AG04449 (cell line): ENCODE measurements at regions not wholly inside any gene's neighbourhood (a gene's known extent, or its start where the extent isn't known, plus 50 kb on each side); places are given as distances from the start of the nearest gene placed in this dataset.

ENCODE experiments used
- CTCF ChIA-PET: fragments of 350-600 bp; formaldehyde crosslinking; extraction: SDS; loops from one replicate; lab custom pipeline; 2021; ENCODE audit warnings: antibody characterized with exemption; lab: Yijun Ruan, JAX
- POLR2A ChIA-PET: fragments of 400-600, 350-600 bp; formaldehyde crosslinking; extraction: SDS; loops from one replicate; lab custom pipeline; 2020; ENCODE audit warnings: antibody characterized with exemption, inconsistent platforms; lab: Yijun Ruan, JAX
- DNase-seq: peaks from one replicate; pipeline ENCODE4 v3.0.0-alpha.2; 2010; ENCODE audit warnings: low read depth, low spot score
- H3K4me3 ChIP-seq: 2 replicates; pipeline ENCODE4 v1.5.1; 2011; ENCODE audit warnings: low read depth, mild to moderate bottlenecking, control low read depth, low read length
- TF ChIP-seq, protein P1 (sequence below): IDR thresholded peaks from one replicate; pipeline ENCODE4 v1.5.1; 2011; ENCODE audit warnings: mild to moderate bottlenecking, moderate library complexity, low read length, control low read depth, inconsistent platforms; ENCODE audit not compliant: insufficient read depth; ENCODE audit errors: missing control alignments

DNA sequence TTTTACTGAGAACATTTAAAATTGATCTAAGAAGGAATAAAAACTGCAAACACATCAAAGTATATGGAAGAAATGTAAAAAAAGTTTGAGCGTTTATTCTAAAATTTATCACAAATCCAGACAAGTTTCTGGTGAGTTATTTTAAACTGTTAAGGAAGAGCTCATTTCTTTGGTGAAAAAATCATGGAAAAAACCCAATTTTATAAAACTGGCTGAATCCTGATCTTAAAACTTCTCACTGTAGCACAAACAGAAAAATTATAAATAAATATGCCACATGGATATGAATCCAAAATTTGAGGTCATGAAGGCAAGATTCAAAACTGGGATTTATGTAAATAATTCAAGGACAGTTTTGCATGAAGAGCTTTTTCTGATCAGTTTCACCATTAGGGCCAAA lies 205.1 kb upstream of the RGMA start:
- no peak overlapping the region for H3K4me3 ChIP-seq
- TF ChIP-seq, protein P1, sequence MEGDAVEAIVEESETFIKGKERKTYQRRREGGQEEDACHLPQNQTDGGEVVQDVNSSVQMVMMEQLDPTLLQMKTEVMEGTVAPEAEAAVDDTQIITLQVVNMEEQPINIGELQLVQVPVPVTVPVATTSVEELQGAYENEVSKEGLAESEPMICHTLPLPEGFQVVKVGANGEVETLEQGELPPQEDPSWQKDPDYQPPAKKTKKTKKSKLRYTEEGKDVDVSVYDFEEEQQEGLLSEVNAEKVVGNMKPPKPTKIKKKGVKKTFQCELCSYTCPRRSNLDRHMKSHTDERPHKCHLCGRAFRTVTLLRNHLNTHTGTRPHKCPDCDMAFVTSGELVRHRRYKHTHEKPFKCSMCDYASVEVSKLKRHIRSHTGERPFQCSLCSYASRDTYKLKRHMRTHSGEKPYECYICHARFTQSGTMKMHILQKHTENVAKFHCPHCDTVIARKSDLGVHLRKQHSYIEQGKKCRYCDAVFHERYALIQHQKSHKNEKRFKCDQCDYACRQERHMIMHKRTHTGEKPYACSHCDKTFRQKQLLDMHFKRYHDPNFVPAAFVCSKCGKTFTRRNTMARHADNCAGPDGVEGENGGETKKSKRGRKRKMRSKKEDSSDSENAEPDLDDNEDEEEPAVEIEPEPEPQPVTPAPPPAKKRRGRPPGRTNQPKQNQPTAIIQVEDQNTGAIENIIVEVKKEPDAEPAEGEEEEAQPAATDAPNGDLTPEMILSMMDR: no peak
- DNase-seq: no peak
- POLR2A ChIA-PET: no interaction called here
- CTCF ChIA-PET: no interaction called here

DNA sequence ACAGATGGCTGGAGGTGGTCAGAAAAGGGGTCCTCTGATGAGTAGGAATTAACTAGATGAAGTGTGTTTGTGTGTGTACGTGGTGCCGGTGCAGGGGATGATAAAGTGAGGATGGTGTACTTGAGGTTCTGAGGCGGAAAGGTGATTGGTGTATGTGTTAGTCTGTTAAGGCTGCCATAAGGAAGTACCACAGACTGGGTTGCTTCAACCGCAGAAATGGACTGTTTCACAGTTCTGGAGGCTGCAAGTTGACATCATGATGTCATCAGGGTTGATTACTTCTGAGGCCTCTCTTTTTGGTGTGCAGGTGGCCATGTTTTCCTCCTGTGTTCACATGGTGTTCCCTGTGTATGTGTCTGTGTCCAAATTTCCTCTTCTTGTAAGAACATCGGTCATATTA lies 202.4 kb upstream of the RGMA start:
- TF ChIP-seq, protein P1: no peak
- DNase-seq: no peak
- H3K4me3 ChIP-seq: no peak overlapping the region
- ChIA-PET CTCF (no interaction called here), POLR2A (no interaction called here)

DNA sequence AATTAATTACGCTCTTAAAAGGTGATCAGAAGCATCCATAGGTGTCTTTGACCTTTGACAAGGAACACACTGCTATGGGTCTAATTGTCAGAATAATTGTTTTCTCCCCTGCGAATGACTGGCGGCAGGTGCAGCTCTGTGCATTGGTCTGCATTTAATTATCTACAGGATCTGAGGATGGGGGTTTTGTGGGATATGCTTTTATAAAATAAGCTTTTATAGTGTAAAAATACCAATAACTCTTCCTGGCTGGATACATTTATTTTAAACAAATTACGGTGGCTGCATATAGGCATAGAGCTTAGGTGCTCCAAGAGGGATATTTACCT lies 201.6 kb upstream of the RGMA start:
- ChIA-PET POLR2A (no interaction called here), CTCF (no interaction called here)
- no peak overlapping the region for H3K4me3 ChIP-seq
- DNase-seq: no peak
- TF ChIP-seq, protein P1: no peak

DNA sequence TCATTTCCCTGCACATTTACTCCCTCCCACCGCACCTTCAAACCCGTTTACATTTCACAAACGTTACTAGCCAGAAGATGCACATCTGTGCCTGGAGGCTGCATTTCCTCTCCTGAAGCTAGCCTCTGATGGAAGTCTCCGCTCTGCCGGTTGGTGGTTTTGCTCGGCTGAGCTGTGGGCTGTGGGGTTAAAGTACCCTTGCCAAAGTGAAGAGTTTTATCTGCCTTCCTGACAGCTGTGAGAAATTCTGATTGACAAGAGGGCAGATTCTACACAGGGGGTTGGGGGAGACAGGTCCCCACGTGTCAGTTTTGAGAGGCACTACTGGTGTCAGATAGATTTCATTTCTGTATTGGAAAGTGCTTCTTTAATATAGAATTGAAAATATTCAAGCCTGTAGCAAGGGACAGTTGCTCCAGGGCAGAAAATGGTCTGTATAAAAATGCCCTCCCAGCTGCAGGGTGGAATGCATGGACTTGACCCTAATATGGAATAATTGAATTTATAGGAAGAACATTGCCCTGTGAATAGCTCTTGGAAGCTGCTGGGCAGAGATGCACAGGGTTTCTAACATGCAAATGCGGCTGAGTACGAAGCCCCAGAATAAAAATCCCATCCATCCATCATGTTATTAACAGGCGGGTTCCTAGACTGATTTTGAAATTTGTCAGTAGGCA lies 201.1 kb upstream of the RGMA start:
- TF ChIP-seq, protein P1: no peak
- DNase-seq: no peak
- CTCF ChIA-PET: no interaction called here
- POLR2A ChIA-PET: no interaction called here
- no peak overlapping the region for H3K4me3 ChIP-seq

DNA sequence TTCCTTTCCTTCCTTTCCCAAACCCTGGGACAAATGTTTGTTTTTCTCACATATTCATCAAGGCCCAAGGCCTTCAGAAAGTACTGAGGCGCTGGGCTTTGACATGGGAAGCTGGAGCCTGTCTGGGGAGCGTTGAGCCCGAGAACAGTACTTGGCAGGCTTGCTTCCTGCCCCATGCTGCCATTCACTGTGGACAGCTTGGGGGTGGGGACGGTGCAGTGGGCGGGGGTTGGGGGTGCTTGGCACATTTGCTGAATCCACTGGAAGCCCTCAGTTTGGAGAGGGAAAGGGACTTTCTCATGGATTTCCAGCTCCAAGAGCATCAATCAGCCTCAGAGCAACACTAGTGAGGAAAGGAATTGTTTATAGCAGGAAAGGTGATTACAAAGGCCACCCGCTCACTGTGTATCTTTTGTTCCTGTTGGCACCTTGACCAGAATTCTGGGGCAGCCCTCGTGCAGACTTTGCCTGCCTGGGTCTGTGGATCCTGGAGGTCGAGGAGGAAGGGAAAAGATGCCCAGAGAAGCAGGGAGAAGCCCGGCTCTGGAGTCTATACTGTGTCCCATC lies 199.8 kb upstream of the RGMA start:
- POLR2A ChIA-PET: no interaction called here

DNA sequence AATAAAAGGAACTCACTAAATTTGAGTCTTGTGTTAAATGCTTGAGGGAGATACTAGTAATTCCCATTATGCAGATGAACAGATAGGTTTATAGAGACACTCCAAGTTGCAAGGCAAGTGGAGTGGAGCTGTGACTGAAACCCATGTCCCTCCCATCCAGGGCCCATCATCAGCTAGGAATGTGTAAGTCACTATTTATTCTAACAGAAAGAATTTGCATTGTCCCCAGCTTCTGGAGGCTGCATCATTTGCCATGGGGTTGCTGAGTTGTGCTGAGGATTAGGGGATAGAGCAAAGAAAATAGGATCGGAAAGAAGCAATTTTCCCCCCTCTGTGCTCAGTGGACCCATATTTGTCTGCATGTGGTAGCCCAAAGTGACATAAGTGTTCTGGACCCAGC lies 197.4 kb upstream of the RGMA start:
- ChIA-PET CTCF (no interaction called here), POLR2A (no interaction called here)
- no peak for DNase-seq
- TF ChIP-seq, protein P1: no peak
- no peak overlapping the region for H3K4me3 ChIP-seq

More for the DNA sequence above, 199.8 kb upstream of the RGMA start:
- CTCF ChIA-PET: no interaction called here
- H3K4me3 ChIP-seq: no peak overlapping the region
- TF ChIP-seq, protein P1: no peak
- no peak for DNase-seq
